ENCODE measurements at regions not wholly inside any gene's neighbourhood (a gene's known extent, or its start where the extent isn't known, plus 50 kb on each side); places are given as distances from the start of the nearest gene placed in this dataset.

DNA sequence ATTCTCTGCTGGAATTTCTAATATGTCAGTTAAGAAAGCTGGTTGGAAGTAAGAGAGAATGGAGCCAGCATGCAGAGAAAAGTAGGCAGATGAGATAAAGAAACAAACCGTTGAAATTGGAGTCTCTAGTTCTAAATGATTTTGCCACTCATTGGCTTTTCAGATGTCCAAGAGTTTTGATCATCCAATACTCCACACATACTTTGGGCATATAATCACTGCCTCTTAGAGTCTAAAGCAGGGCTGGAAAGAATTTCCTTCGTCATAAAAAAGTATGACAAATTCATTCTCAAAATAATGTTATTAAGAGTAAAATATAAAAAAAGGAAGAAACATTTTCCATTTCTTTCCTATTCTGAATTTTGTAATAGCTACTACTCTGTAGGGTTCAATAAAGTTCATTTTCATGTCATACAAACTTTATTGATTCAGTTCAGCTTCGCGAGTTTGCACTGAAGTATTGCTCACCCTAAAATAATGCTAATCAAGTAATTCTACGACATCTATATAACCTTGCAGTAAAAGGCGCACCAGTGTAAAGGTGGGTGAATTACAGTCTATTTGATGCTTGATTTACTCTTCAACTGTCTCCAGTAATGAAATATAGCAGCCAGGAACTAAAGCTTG, 1556.6 kb downstream of the NCAM2 start:
- POLR2A ChIA-PET = no interaction called here
- Mint-ChIP-seq H3K27me3 (no peaks in the 10 kb centered on the region), H3K9me3 (no peaks in the 10 kb centered on the region), H3K27ac (no peak overlapping the region), H3K4me3 (no peak overlapping the region), H3K4me1 (no peaks in the 10 kb centered on the region), H3K36me3 (no peaks in the 10 kb centered on the region)
- ATAC-seq (ENCODE audit: low read depth) = no peak
- DNase-seq = no peak

- H3K4me3 Mint-ChIP-seq = no peak overlapping the region
- H3K9me3 Mint-ChIP-seq = no peaks in the 10 kb centered on the region
- ATAC-seq (ENCODE audit: low read depth) = no peak
- no peak overlapping the region for H3K27ac Mint-ChIP-seq
- H3K4me1 Mint-ChIP-seq = no peaks in the 10 kb centered on the region
- H3K27me3 Mint-ChIP-seq = no peaks in the 10 kb centered on the region
- no peak for DNase-seq
- H3K36me3 Mint-ChIP-seq = no peaks in the 10 kb centered on the region
- POLR2A ChIA-PET = no interaction called here
Measured at GRCh38 chr21:22556829-22557228, 1558.6 kb downstream of the NCAM2 start.

GRCh38 chr21:22561946-22562345, 1563.7 kb downstream of the NCAM2 start:
- POLR2A ChIA-PET = no interaction called here
- Mint-ChIP-seq H3K4me3 (no peak overlapping the region), H3K4me1 (no peaks in the 10 kb centered on the region), H3K36me3 (no peaks in the 10 kb centered on the region), H3K27me3 (no peaks in the 10 kb centered on the region), H3K27ac (no peak overlapping the region), H3K9me3 (no peaks in the 10 kb centered on the region)
- ATAC-seq (ENCODE audit: low read depth) (no peak), DNase-seq (no peak)

DNA sequence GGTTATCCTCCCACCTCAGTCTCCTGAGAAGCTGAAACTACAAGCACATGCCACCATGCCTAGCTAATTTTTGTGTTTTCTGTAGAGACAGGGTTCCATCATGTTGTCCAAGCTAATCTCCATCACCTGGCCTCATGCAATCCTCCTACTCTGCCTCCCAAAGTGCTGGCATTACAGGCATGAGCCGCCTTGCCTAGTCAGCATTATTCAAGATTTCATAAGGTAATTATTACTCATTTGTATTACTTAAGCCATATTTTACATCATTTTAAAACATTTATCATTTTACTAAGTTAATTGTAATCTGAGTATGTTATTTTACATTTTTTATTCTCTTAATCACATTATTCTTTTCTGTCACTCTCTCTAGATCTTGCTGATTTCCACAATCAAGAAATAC, 1575.6 kb downstream of the NCAM2 start:
- Mint-ChIP-seq H3K4me1 (no peaks in the 10 kb centered on the region), H3K4me3 (no peak overlapping the region), H3K9me3 (no peaks in the 10 kb centered on the region), H3K36me3 (no peaks in the 10 kb centered on the region), H3K27ac (no peak overlapping the region), H3K27me3 (no peaks in the 10 kb centered on the region)
- DNase-seq = no peak
- POLR2A ChIA-PET = no interaction called here
- ATAC-seq (ENCODE audit: low read depth) = no peak

- no peak for ATAC-seq (ENCODE audit: low read depth)
- Mint-ChIP-seq H3K4me1 (no peaks in the 10 kb centered on the region), H3K4me3 (no peak overlapping the region), H3K36me3 (no peaks in the 10 kb centered on the region), H3K27me3 (no peaks in the 10 kb centered on the region), H3K27ac (no peak overlapping the region), H3K9me3 (no peaks in the 10 kb centered on the region)
- POLR2A ChIA-PET = no interaction called here
- DNase-seq = no peak
Measured at GRCh38 chr21:22575165-22575584, 1577.0 kb downstream of the NCAM2 start.

DNA sequence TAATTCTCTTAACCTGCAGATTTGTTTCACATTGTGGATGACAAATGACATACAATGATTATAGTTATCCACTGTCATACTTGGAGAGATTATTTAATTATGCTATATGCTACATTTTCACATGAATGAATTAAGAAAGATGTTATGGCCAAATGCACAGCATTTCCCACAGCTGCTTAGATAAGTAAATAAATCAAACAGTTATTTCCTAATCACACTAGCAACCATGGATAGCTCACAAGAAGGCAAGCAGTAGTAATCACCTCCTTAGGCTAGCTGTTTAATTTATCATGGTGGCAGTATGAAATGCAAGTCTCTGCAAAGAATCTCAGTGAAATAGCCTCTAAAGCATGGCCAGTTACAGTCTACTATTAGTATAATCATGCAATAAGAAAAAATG, 1581.5 kb downstream of the NCAM2 start:
- DNase-seq (no peak), ATAC-seq (ENCODE audit: low read depth) (no peak)
- no peaks in the 10 kb centered on the region for H3K27me3 Mint-ChIP-seq
- POLR2A ChIA-PET = no interaction called here
- H3K4me1 Mint-ChIP-seq = no peaks in the 10 kb centered on the region
- no peak overlapping the region for H3K4me3 Mint-ChIP-seq
- H3K9me3 Mint-ChIP-seq = no peaks in the 10 kb centered on the region
- H3K36me3 Mint-ChIP-seq = no peaks in the 10 kb centered on the region
- no peak overlapping the region for H3K27ac Mint-ChIP-seq

DNA sequence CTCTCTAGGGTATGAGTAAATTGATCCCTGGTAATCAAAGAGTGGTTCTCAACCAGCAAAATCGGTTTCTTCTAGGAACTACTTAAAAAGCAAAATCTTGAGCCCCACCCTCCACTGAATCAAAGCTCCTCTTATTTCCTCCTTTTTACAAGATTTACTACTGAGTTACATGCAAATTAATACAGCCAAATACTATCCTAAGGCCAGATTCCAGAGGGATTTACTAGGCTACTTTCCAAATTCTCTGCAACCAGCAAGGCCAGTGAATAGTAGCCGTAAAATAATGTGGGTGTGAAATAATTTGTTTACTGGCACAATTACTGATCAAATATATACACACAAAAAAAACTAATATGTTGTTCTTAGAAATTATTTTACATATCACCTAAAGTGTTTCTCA, 1583.8 kb downstream of the NCAM2 start:
- POLR2A ChIA-PET = no interaction called here
- Mint-ChIP-seq H3K9me3 (no peaks in the 10 kb centered on the region), H3K4me3 (no peak overlapping the region), H3K27me3 (no peaks in the 10 kb centered on the region), H3K27ac (no peak overlapping the region), H3K4me1 (no peaks in the 10 kb centered on the region), H3K36me3 (no peaks in the 10 kb centered on the region)
- no peak for DNase-seq
- no peak for ATAC-seq (ENCODE audit: low read depth)

- no peaks in the 10 kb centered on the region for H3K4me1 Mint-ChIP-seq
- POLR2A ChIA-PET = no interaction called here
- no peak for DNase-seq
- no peak overlapping the region for H3K4me3 Mint-ChIP-seq
- no peaks in the 10 kb centered on the region for H3K9me3 Mint-ChIP-seq
- H3K27me3 Mint-ChIP-seq = no peaks in the 10 kb centered on the region
- no peak overlapping the region for H3K27ac Mint-ChIP-seq
- no peaks in the 10 kb centered on the region for H3K36me3 Mint-ChIP-seq
- no peak for ATAC-seq (ENCODE audit: low read depth)
Measured at GRCh38 chr21:22584308-22584707, 1586.1 kb downstream of the NCAM2 start.

DNA sequence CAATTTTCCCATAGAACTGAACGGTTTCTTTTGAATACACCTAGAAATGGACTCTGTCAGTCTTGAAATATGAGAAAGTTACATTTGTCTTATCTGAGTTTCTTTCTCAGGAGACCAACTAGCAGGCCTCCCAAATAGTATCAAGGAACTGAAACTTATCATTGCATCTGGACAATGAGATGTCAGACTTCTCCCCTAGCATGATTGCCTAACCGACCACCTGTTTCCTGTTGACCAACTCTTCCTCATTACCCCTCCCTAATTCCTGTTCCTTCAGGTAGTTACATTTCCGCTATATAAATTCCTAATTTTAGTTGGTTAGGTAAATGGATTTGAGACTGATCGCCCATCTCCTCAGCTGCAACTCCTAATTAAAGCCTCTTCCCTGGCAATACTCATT, 1587.3 kb downstream of the NCAM2 start:
- H3K9me3 Mint-ChIP-seq = no peaks in the 10 kb centered on the region
- H3K27ac Mint-ChIP-seq = no peak overlapping the region
- H3K4me3 Mint-ChIP-seq = no peak overlapping the region
- POLR2A ChIA-PET = no interaction called here
- H3K27me3 Mint-ChIP-seq = no peaks in the 10 kb centered on the region
- no peak for DNase-seq
- no peak for ATAC-seq (ENCODE audit: low read depth)
- no peaks in the 10 kb centered on the region for H3K4me1 Mint-ChIP-seq
- H3K36me3 Mint-ChIP-seq = no peaks in the 10 kb centered on the region

- Mint-ChIP-seq H3K36me3 (no peaks in the 10 kb centered on the region), H3K27me3 (no peaks in the 10 kb centered on the region), H3K4me1 (no peaks in the 10 kb centered on the region), H3K27ac (no peak overlapping the region), H3K4me3 (no peak overlapping the region), H3K9me3 (peaks cover 4% of the 10 kb centered on the region)
- POLR2A ChIA-PET = no interaction called here
- no peak for ATAC-seq (ENCODE audit: low read depth)
- no peak for DNase-seq
Measured at GRCh38 chr21:22597660-22598255, 1599.5 kb downstream of the NCAM2 start.

GRCh38 chr21:22609802-22610201, 1611.6 kb downstream of the NCAM2 start:
- no peak overlapping the region for H3K4me3 Mint-ChIP-seq
- DNase-seq (no peak), ATAC-seq (ENCODE audit: low read depth) (no peak)
- H3K9me3 Mint-ChIP-seq = no peaks in the 10 kb centered on the region
- no peaks in the 10 kb centered on the region for H3K36me3 Mint-ChIP-seq
- H3K27ac Mint-ChIP-seq = no peak overlapping the region
- H3K4me1 Mint-ChIP-seq = no peaks in the 10 kb centered on the region
- POLR2A ChIA-PET = no interaction called here
- no peaks in the 10 kb centered on the region for H3K27me3 Mint-ChIP-seq

GRCh38 chr21:22627911-22628310, 1629.7 kb downstream of the NCAM2 start:
- Mint-ChIP-seq H3K4me1 (no peaks in the 10 kb centered on the region), H3K9me3 (peaks cover 1% of the 10 kb centered on the region), H3K36me3 (no peaks in the 10 kb centered on the region), H3K27ac (no peak overlapping the region), H3K4me3 (no peak overlapping the region), H3K27me3 (no peaks in the 10 kb centered on the region)
- DNase-seq = no peak
- no peak for ATAC-seq (ENCODE audit: low read depth)
- POLR2A ChIA-PET = no interaction called here

DNA sequence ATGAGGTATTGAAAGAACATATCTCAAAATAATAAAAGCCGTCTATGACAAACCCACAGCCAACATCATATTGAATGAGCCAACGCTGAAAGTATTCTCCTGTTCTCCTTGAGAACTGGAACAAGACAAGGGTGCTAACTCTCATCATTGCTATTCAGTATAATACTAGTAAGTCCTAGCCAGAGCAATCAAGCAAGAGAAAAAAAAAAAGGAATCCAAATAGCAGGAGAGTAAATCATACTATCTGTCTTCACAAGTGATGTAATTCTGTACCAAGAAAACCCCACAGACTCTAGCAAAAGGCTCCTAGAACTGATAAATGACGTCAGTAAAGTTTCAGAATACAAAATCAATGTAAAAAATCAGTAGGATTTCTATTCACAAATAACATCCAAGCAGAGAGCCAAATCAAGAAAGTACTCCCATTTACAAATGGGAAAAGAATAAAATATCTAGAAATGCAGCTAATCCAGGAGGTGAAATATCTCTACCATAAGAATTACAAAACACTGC, 1632.8 kb downstream of the NCAM2 start:
- ATAC-seq (ENCODE audit: low read depth) (no peak), DNase-seq (no peak)
- H3K36me3 Mint-ChIP-seq = no peaks in the 10 kb centered on the region
- POLR2A ChIA-PET = no interaction called here
- H3K27me3 Mint-ChIP-seq = no peaks in the 10 kb centered on the region
- no peaks in the 10 kb centered on the region for H3K4me1 Mint-ChIP-seq
- no peak overlapping the region for H3K4me3 Mint-ChIP-seq
- no peak overlapping the region for H3K27ac Mint-ChIP-seq
- no peaks in the 10 kb centered on the region for H3K9me3 Mint-ChIP-seq

DNA sequence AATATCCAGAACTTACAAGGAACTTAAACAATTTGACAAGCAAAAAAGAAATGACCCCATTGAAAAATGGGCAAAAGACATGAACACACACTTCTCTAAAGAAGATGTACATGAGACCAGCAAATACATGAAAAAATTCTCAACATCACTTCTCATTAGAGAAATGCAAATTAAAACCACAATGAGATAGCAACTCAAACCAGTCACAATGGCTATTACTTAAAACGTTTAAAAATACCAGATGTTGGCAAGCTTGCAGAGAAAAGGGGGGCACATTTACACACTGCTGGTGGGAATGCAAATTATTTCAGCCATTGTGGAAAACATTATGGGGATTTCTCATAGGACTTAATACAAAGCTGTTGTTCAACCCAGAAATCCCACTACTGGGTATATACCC, 1634.0 kb downstream of the NCAM2 start:
- POLR2A ChIA-PET = no interaction called here
- DNase-seq (no peak), ATAC-seq (ENCODE audit: low read depth) (no peak)
- Mint-ChIP-seq H3K4me1 (no peaks in the 10 kb centered on the region), H3K36me3 (no peaks in the 10 kb centered on the region), H3K27me3 (no peaks in the 10 kb centered on the region), H3K4me3 (no peak overlapping the region), H3K27ac (no peak overlapping the region), H3K9me3 (no peaks in the 10 kb centered on the region)

DNA sequence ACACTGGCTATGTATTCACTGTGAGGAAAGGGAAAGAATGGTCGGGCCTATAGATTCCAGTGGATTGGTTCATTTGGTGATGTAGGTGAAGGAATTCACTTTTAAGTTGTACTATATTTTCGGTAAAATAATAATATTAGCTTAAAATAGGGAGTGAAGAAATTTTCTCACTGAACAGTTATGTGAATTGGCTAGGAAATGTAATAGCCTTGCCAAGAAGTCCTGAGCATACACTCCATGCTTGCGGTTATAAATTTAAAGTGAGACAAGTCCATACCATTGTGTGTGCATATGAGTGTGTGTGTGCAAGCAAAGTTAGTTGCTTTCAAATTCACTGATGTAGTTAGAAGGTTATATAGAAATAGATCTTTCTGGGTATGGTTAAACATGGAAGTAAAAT, 1651.0 kb downstream of the NCAM2 start:
- Mint-ChIP-seq H3K4me1 (no peaks in the 10 kb centered on the region), H3K27me3 (no peaks in the 10 kb centered on the region), H3K27ac (no peak overlapping the region), H3K36me3 (no peaks in the 10 kb centered on the region), H3K4me3 (no peak overlapping the region), H3K9me3 (no peaks in the 10 kb centered on the region)
- DNase-seq (no peak), ATAC-seq (ENCODE audit: low read depth) (no peak)
- POLR2A ChIA-PET = no interaction called here
